Stimulated activated CD4-positive, alpha-beta T cell treated with anti-CD3 and anti-CD28 coated beads, Interleukin-2, amount 100 ng/mL, for 4 hours (primary cell): ENCODE measurements at regions not wholly inside any gene's neighbourhood (a gene's known extent, or its start where the extent isn't known, plus 50 kb on each side); places are given as distances from the start of the nearest gene placed in this dataset.

Experiments used
- DNase-seq: peaks from one replicate; pipeline ENCODE4 v3.0.0-alpha.2; 2020; ENCODE audit warnings: low read depth

GRCh38 chr15:97350813-97351212, 609.7 kb upstream of the ARRDC4 start:
- DNase-seq, result no peak

GRCh38 chr15:97383516-97383915, 577.0 kb upstream of the ARRDC4 start:
- DNase-seq, result no peak

- no peak for DNase-seq
These were observed 573.6 kb upstream of the ARRDC4 start for GRCh38 chr15:97386940-97387339.

GRCh38 chr15:97401195-97401594, 559.3 kb upstream of the ARRDC4 start:
- DNase-seq, result no peak

GRCh38 chr15:97401970-97402369, 558.5 kb upstream of the ARRDC4 start:
- DNase-seq, result no peak

GRCh38 chr15:97406841-97407240, 553.7 kb upstream of the ARRDC4 start:
- DNase-seq, result no peak

GRCh38 chr15:97410897-97411575, 549.5 kb upstream of the ARRDC4 start:
- no peak for DNase-seq

GRCh38 chr15:97420130-97420529, 540.4 kb upstream of the ARRDC4 start:
- DNase-seq, result no peak

- no peak for DNase-seq
These were observed 534.9 kb upstream of the ARRDC4 start for GRCh38 chr15:97425596-97425995.

- no peak for DNase-seq
These were observed 517.4 kb upstream of the ARRDC4 start for GRCh38 chr15:97443101-97443500.

- DNase-seq, result no peak
These were observed 514.4 kb upstream of the ARRDC4 start for GRCh38 chr15:97446138-97446537.

GRCh38 chr15:97456521-97457202, 503.8 kb upstream of the ARRDC4 start:
- no peak for DNase-seq

- no peak for DNase-seq
These were observed 503.2 kb upstream of the ARRDC4 start for GRCh38 chr15:97457203-97457847.

- DNase-seq, result no peak
These were observed 500.7 kb upstream of the ARRDC4 start for GRCh38 chr15:97459771-97460170.

GRCh38 chr15:97461226-97461625, 499.3 kb upstream of the ARRDC4 start:
- no peak for DNase-seq

GRCh38 chr15:97463696-97464095, 496.8 kb upstream of the ARRDC4 start:
- DNase-seq, result no peak

- no peak for DNase-seq
These were observed 490.1 kb upstream of the ARRDC4 start for GRCh38 chr15:97470417-97470816.

- no peak for DNase-seq
These were observed 486.9 kb upstream of the ARRDC4 start for GRCh38 chr15:97473627-97474026.

- no peak for DNase-seq
These were observed 480.5 kb upstream of the ARRDC4 start for GRCh38 chr15:97479957-97480356.

GRCh38 chr15:97482521-97482920, 478.0 kb upstream of the ARRDC4 start:
- DNase-seq, result no peak

- no peak for DNase-seq
These were observed 477.3 kb upstream of the ARRDC4 start for GRCh38 chr15:97483232-97483631.

- no peak for DNase-seq
These were observed 470.1 kb upstream of the ARRDC4 start for GRCh38 chr15:97490429-97490828.

GRCh38 chr15:97501291-97501690, 459.2 kb upstream of the ARRDC4 start:
- no peak for DNase-seq
